HL-60 (cell line): ENCODE measurements at regions not wholly inside any gene's neighbourhood (a gene's known extent, or its start where the extent isn't known, plus 50 kb on each side); places are given as distances from the start of the nearest gene placed in this dataset.

Experiments
- POLR2AphosphoS5 ChIP-seq: IDR thresholded peaks from 2 replicates; pipeline ENCODE4 v1.6.1; 2012; ENCODE audit warnings: low read depth
- TF ChIP-seq, protein P1 (sequence below): IDR thresholded peaks from one replicate; pipeline ENCODE4 v1.5.1; 2011; ENCODE audit warnings: low read length, control low read depth, inconsistent platforms; ENCODE audit not compliant: insufficient read depth

DNA sequence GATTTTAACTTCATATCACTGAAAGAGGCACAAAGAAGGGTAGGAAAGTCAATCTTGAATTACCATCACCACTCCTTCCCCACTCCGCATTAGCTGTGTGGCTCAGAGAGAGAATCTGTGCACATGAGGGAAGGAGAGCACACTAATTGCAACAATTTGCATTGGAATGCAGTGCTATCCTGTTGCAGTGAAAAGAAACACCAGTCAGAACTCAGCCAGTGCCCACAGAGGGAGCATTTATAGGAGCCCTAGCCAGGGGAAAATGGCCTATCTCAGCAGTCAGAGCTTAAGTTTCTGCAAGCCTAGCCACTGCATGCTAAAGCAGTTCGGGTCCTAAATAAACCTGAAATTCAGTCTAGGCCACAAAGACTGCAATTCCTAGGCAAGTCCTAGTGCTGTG, 159.4 kb upstream of the AR start:
- TF ChIP-seq, protein P1, sequence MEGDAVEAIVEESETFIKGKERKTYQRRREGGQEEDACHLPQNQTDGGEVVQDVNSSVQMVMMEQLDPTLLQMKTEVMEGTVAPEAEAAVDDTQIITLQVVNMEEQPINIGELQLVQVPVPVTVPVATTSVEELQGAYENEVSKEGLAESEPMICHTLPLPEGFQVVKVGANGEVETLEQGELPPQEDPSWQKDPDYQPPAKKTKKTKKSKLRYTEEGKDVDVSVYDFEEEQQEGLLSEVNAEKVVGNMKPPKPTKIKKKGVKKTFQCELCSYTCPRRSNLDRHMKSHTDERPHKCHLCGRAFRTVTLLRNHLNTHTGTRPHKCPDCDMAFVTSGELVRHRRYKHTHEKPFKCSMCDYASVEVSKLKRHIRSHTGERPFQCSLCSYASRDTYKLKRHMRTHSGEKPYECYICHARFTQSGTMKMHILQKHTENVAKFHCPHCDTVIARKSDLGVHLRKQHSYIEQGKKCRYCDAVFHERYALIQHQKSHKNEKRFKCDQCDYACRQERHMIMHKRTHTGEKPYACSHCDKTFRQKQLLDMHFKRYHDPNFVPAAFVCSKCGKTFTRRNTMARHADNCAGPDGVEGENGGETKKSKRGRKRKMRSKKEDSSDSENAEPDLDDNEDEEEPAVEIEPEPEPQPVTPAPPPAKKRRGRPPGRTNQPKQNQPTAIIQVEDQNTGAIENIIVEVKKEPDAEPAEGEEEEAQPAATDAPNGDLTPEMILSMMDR, result no peak
- no peak for TF ChIP-seq POLR2AphosphoS5
